ENCODE measurements at regions not wholly inside any gene's neighbourhood (a gene's known extent, or its start where the extent isn't known, plus 50 kb on each side); places are given as distances from the start of the nearest gene placed in this dataset.
A peak's percentile ranks its signal among the peaks of the same experiment; 100 is the strongest.

DNA sequence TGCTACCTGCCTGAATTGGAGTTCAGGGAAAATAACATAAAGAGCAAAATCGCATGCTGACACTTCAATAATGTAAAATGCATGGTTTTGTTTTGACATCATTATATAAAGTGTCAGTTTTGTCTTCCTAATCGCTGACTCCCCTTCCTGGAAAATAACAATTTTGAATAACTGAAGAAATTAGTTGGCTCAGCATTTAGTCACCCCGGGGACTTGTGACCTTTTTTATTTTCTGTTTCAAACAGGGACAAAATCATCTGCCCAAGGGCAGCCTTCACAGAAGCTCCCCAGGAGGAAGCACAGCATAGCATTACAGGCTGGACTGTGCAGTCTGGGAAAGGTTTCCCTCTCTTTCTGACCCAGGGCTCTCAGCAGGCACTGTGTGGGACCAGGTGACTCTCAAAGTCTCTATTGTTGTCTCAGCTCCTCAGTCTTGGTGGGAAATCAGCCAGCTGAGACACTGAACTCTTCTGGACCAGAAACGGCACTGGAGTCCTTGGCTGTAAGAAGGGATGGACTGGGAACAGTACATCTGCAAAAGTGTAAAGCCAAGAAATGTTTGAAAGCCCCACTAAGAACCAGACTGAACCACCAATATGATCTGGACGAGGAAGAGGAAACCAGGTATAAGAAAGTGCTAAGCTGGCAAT, 671.3 kb upstream of the KLF4 start:
- Histone ChIP-seq H3K4me3 (ENCODE audit: low read depth, low read length) (no peak overlapping the region), H3K36me3 (ENCODE audit: control insufficient read depth, insufficient read depth, low read length) (no peaks in the 10 kb centered on the region), H3K27ac (ENCODE audit: low read depth, low read length) (no peak overlapping the region), H3K9me3 (ENCODE audit: control insufficient read depth, insufficient read depth, low read length) (no peaks in the 10 kb centered on the region), H3K27me3 (ENCODE audit: control insufficient read depth, insufficient read depth, low read length) (no peaks in the 10 kb centered on the region), H3K4me1 (ENCODE audit: control insufficient read depth, insufficient read depth, low read length) (no peaks in the 10 kb centered on the region)
- peak in 1 of 6 donors; percentile 44 for DNase-seq (ENCODE audit: low read depth in 4 of 6, low spot score in 6 of 6)
- 80% methylated on average over 1 of the region's 5 CpGs for WGBS (ENCODE audit: insufficient coverage)

DNA sequence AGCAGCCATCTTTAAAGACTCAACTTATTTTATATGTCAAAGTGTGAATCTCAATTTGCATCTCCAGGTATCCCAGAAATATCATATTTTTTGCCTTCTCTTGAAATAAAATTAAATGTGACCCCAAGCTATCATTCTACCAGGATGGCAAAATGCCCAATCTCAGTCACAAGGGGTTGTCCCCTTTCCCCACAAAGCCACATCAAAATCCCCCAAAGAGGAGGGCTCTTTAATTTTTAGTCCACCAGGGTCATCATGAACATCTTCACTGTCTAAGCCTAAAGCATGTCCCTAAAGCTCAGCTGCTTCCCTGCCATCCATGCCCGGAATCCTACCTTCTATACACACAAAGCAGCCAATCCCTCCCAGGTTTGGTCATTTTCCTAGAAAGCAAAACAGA, 670.5 kb upstream of the KLF4 start:
- Histone ChIP-seq H3K27me3 (ENCODE audit: control insufficient read depth, insufficient read depth, low read length) (no peaks in the 10 kb centered on the region), H3K4me1 (ENCODE audit: control insufficient read depth, insufficient read depth, low read length) (peaks cover under 1% of the 10 kb centered on the region), H3K27ac (ENCODE audit: low read depth, low read length) (no peak overlapping the region), H3K36me3 (ENCODE audit: control insufficient read depth, insufficient read depth, low read length) (no peaks in the 10 kb centered on the region), H3K9me3 (ENCODE audit: control insufficient read depth, insufficient read depth, low read length) (no peaks in the 10 kb centered on the region), H3K4me3 (ENCODE audit: low read depth, low read length) (no peak overlapping the region)
- DNase-seq (ENCODE audit: low read depth in 4 of 6, low spot score in 6 of 6), result no peak
- 100% methylated on average over 1 of the region's 1 CpG for WGBS (ENCODE audit: insufficient coverage)

DNA sequence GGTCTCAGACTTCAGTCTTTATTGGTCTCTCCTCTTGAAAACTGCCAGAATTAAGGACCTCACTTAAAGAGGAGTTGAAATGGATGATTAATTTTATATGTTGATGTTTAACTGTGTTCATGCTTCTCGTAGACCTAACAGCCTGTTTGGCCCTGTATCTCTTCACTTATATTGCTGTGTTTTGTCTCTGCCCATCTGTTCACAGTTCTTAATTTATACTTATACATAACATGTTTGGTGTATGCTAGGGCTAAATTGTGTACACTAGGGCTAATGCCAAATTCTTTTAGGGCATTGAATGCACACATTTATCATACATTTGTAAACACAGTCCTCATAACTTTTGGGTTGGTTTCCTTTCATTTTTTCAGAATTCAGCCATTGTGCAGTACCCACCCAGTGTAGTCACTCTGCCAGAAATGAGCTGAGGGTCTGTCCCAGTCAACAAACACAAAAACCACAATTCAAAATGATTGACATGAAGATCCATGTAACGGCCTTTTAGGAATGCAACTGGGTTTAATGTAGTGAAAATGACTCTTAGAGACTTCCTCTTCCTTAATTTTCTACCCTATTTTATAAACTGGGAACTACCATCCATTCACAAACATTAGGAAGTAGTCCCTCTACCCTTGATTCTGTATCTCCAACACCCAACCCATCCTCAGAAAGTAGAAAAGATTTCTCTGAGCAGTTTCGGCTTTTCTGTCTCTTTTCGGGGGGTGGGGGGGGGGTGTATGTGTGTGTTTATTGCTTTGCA, 668.8 kb upstream of the KLF4 start:
- peak in 2 of 6 donors; percentile 32 to 45 for DNase-seq (ENCODE audit: low read depth in 4 of 6, low spot score in 6 of 6)
- no peaks in the 10 kb centered on the region for H3K9me3 ChIP-seq (ENCODE audit: control insufficient read depth, insufficient read depth, low read length)
- WGBS (ENCODE audit: insufficient coverage), result no CpG with 5 or more reads among the region's 4 CpGs

DNA sequence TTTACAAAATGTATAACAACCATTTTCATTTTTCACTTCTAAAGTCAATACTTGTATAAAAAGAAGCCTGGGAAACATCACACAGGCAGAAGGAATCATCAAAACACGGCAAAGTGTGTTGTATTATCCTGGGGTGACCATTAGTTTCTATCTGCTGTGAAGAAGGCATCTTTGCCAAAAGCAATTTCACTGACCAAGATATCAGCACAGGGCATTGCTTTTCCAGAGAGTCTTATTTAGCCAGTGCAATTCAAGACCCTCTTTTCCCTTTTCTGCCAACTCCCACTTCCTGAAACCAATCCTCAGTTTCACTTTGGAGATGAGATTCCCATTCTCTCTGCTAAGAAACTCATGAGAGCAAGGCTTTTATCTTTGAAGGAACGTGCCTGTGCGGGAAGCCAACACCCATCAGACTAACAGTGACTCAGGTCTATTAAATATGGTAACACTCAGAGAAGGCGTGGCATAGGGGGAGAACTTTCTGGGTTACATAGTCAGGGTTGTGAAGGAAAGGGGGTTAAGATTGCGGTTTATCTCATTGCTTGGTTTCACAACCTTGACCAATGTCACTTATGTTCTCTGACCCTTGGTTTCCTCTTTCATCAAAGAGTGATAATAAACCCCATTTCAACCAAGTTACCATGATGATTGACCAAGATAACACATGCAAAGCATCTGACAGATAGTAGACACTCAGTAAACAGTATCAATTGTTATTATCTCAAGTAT, 666.9 kb upstream of the KLF4 start:
- no peak overlapping the region for H3K27ac ChIP-seq (ENCODE audit: low read depth, low read length)
- H3K4me3 ChIP-seq (ENCODE audit: low read depth, low read length), result no peak overlapping the region
- DNase-seq (ENCODE audit: low read depth in 4 of 6, low spot score in 6 of 6), result peak in 2 of 6 donors; percentile 28 to 41
- WGBS (ENCODE audit: insufficient coverage), result 100% methylated on average over 1 of the region's 5 CpGs
- H3K27me3 ChIP-seq (ENCODE audit: control insufficient read depth, insufficient read depth, low read length), result no peaks in the 10 kb centered on the region
- peaks cover 3% of the 10 kb centered on the region for H3K4me1 ChIP-seq (ENCODE audit: control insufficient read depth, insufficient read depth, low read length)
- H3K9me3 ChIP-seq (ENCODE audit: control insufficient read depth, insufficient read depth, low read length), result no peaks in the 10 kb centered on the region
- H3K36me3 ChIP-seq (ENCODE audit: control insufficient read depth, insufficient read depth, low read length), result no peaks in the 10 kb centered on the region

More for the DNA sequence above, 668.8 kb upstream of the KLF4 start:
- H3K36me3 ChIP-seq (ENCODE audit: control insufficient read depth, insufficient read depth, low read length), result no peaks in the 10 kb centered on the region
- H3K4me1 ChIP-seq (ENCODE audit: control insufficient read depth, insufficient read depth, low read length), result peaks cover 3% of the 10 kb centered on the region
- no peak overlapping the region for H3K27ac ChIP-seq (ENCODE audit: low read depth, low read length)
- no peaks in the 10 kb centered on the region for H3K27me3 ChIP-seq (ENCODE audit: control insufficient read depth, insufficient read depth, low read length)
- no peak overlapping the region for H3K4me3 ChIP-seq (ENCODE audit: low read depth, low read length)

DNA sequence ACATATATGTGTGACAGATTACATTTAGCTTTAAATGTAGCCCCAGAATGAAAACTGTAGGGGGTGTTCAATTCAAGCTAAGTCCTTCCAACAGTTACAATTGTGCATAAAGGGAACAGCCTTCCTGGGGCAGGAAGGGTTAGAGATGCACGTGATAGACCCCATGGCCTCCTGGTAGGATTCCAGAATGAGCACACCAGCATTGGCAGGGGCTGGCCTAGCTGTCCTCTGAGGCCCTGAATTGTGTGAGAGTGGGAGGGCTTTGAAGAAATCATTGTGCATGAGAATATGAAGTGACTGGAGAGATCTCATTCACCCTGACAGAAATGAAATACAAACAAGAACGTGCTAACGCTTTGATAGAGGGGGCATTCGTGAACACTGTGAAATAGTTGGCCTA, 663.8 kb upstream of the KLF4 start:
- DNase-seq (ENCODE audit: low read depth in 4 of 6, low spot score in 6 of 6), result no peak
- Histone ChIP-seq H3K27me3 (ENCODE audit: control insufficient read depth, insufficient read depth, low read length) (no peaks in the 10 kb centered on the region), H3K4me1 (ENCODE audit: control insufficient read depth, insufficient read depth, low read length) (peaks cover 3% of the 10 kb centered on the region), H3K4me3 (ENCODE audit: low read depth, low read length) (no peak overlapping the region), H3K36me3 (ENCODE audit: control insufficient read depth, insufficient read depth, low read length) (no peaks in the 10 kb centered on the region), H3K27ac (ENCODE audit: low read depth, low read length) (no peak overlapping the region), H3K9me3 (ENCODE audit: control insufficient read depth, insufficient read depth, low read length) (no peaks in the 10 kb centered on the region)
- WGBS (ENCODE audit: insufficient coverage), result 17% methylated on average over 1 of the region's 4 CpGs

- no peaks in the 10 kb centered on the region for H3K36me3 ChIP-seq (ENCODE audit: control insufficient read depth, insufficient read depth, low read length)
- peak in 2 of 6 donors; percentile 60 to 73 for DNase-seq (ENCODE audit: low read depth in 4 of 6, low spot score in 6 of 6)
- no peak overlapping the region for H3K27ac ChIP-seq (ENCODE audit: low read depth, low read length)
- H3K4me3 ChIP-seq (ENCODE audit: low read depth, low read length), result no peak overlapping the region
- no peaks in the 10 kb centered on the region for H3K27me3 ChIP-seq (ENCODE audit: control insufficient read depth, insufficient read depth, low read length)
- H3K9me3 ChIP-seq (ENCODE audit: control insufficient read depth, insufficient read depth, low read length), result no peaks in the 10 kb centered on the region
- 81% methylated on average over 14 of the region's 16 CpGs for WGBS (ENCODE audit: insufficient coverage)
- H3K4me1 ChIP-seq (ENCODE audit: control insufficient read depth, insufficient read depth, low read length), result peaks cover 3% of the 10 kb centered on the region
These were observed 661.4 kb upstream of the KLF4 start for GRCh38 chr9:108150736-108151586.

GRCh38 chr9:108149326-108149725, 659.8 kb upstream of the KLF4 start:
- no peak overlapping the region for H3K27ac ChIP-seq (ENCODE audit: low read depth, low read length)
- H3K9me3 ChIP-seq (ENCODE audit: control insufficient read depth, insufficient read depth, low read length), result no peaks in the 10 kb centered on the region
- peak in 2 of 6 donors; percentile 28 to 82 for DNase-seq (ENCODE audit: low read depth in 4 of 6, low spot score in 6 of 6)
- no peak overlapping the region for H3K4me3 ChIP-seq (ENCODE audit: low read depth, low read length)
- no peaks in the 10 kb centered on the region for H3K36me3 ChIP-seq (ENCODE audit: control insufficient read depth, insufficient read depth, low read length)
- 59% methylated on average over 3 of the region's 4 CpGs for WGBS (ENCODE audit: insufficient coverage)
- no peaks in the 10 kb centered on the region for H3K4me1 ChIP-seq (ENCODE audit: control insufficient read depth, insufficient read depth, low read length)
- H3K27me3 ChIP-seq (ENCODE audit: control insufficient read depth, insufficient read depth, low read length), result no peaks in the 10 kb centered on the region

- no peaks in the 10 kb centered on the region for H3K9me3 ChIP-seq (ENCODE audit: control insufficient read depth, insufficient read depth, low read length)
- H3K27ac ChIP-seq (ENCODE audit: low read depth, low read length), result peak overlapping the region; percentile 86
- no peaks in the 10 kb centered on the region for H3K27me3 ChIP-seq (ENCODE audit: control insufficient read depth, insufficient read depth, low read length)
- 4% methylated on average over 7 of the region's 10 CpGs for WGBS (ENCODE audit: insufficient coverage)
- no peak overlapping the region for H3K4me3 ChIP-seq (ENCODE audit: low read depth, low read length)
- peaks cover 12% of the 10 kb centered on the region for H3K4me1 ChIP-seq (ENCODE audit: control insufficient read depth, insufficient read depth, low read length)
- DNase-seq (ENCODE audit: low read depth in 4 of 6, low spot score in 6 of 6), result peak; percentile 66 to 93 (median 76)
- no peaks in the 10 kb centered on the region for H3K36me3 ChIP-seq (ENCODE audit: control insufficient read depth, insufficient read depth, low read length)
These were observed 653.1 kb upstream of the KLF4 start for GRCh38 chr9:108142504-108143201.

DNA sequence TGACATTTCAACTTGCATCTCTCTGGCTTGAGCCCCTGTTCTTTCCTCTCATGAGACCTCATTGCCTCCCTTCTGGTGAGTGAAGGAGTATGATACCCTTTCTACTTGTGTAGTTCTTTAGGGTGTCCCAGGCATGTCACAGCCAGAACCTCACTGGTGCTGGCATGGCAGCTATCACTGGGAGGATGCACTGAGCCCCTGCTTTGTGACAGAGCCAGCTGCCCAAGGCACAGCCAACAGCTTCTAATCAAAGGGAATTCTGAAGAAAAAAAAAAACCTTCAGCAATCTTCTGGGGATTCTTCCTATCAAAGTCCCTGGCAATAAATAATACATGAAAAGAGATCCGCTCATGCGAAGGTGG, 652.6 kb upstream of the KLF4 start:
- WGBS (ENCODE audit: insufficient coverage), result 7% methylated on average over 2 of the region's 2 CpGs
- H3K36me3 ChIP-seq (ENCODE audit: control insufficient read depth, insufficient read depth, low read length), result no peaks in the 10 kb centered on the region
- no peaks in the 10 kb centered on the region for H3K27me3 ChIP-seq (ENCODE audit: control insufficient read depth, insufficient read depth, low read length)
- H3K9me3 ChIP-seq (ENCODE audit: control insufficient read depth, insufficient read depth, low read length), result no peaks in the 10 kb centered on the region
- peaks cover 12% of the 10 kb centered on the region for H3K4me1 ChIP-seq (ENCODE audit: control insufficient read depth, insufficient read depth, low read length)
- DNase-seq (ENCODE audit: low read depth in 4 of 6, low spot score in 6 of 6), result peak in 1 of 6 donors; percentile 29
- H3K4me3 ChIP-seq (ENCODE audit: low read depth, low read length), result no peak overlapping the region
- H3K27ac ChIP-seq (ENCODE audit: low read depth, low read length), result peak overlapping the region; percentile 86
